Fibroblast of pulmonary artery (primary cell): ENCODE measurements at regions not wholly inside any gene's neighbourhood (a gene's known extent, or its start where the extent isn't known, plus 50 kb on each side); places are given as distances from the start of the nearest gene placed in this dataset.
A peak's percentile ranks its signal among the peaks of the same experiment; 100 is the strongest.
"Not testable (repeated sequence)": the region's sequence is repeated elsewhere in the genome, so short reads cannot be mapped to it uniquely, and the experiment has no call there.

Experiments
- DNase-seq: peaks from one replicate; pipeline ENCODE4 v3.0.0-alpha.2; 2010; ENCODE audit warnings: low read depth
- H3K4me3 ChIP-seq: replicated peaks from 2 replicates; pipeline ENCODE4 v1.5.1; 2011; ENCODE audit warnings: low read depth, mild to moderate bottlenecking, control low read depth, low read length, moderate library complexity
- CTCF ChIP-seq: IDR thresholded peaks from 2 replicates; pipeline ENCODE4 v1.5.1; 2011; ENCODE audit warnings: mild to moderate bottlenecking, control low read depth, low read length, inconsistent platforms; ENCODE audit errors: missing control alignments

GRCh38 chr14:65173973-65174693 lies 71.8 kb upstream of the MAX start:
- no peak overlapping the region for H3K4me3 ChIP-seq
- TF ChIP-seq CTCF: no peak
- no peak for DNase-seq

GRCh38 chr14:65174783-65175182 lies 72.5 kb upstream of the MAX start:
- DNase-seq: no peak
- no peak for TF ChIP-seq CTCF

GRCh38 chr14:65177551-65177950 lies 75.2 kb upstream of the MAX start:
- no peak for DNase-seq
- no peak for TF ChIP-seq CTCF
- no peak overlapping the region for H3K4me3 ChIP-seq

More at GRCh38 chr14:65174783-65175182, 72.5 kb upstream of the MAX start:
- no peak overlapping the region for H3K4me3 ChIP-seq

GRCh38 chr14:65179231-65179630 lies 76.9 kb upstream of the MAX start:
- H3K4me3 ChIP-seq, DNase-seq: not testable (repeated sequence)

- peak; percentile 91 for DNase-seq
- TF ChIP-seq CTCF: no peak
- no peak overlapping the region for H3K4me3 ChIP-seq
These were observed 77.8 kb upstream of the MAX start for GRCh38 chr14:65179918-65180724.

GRCh38 chr14:65180725-65181025 lies 78.4 kb upstream of the MAX start:
- no peak overlapping the region for H3K4me3 ChIP-seq
- DNase-seq: no peak
- TF ChIP-seq CTCF: no peak

- no peak for TF ChIP-seq CTCF
- DNase-seq: no peak
- no peak overlapping the region for H3K4me3 ChIP-seq
These were observed 81.9 kb upstream of the MAX start for GRCh38 chr14:65184032-65184764.
